GM23338 (cell line): ENCODE measurements at regions not wholly inside any gene's neighbourhood (a gene's known extent, or its start where the extent isn't known, plus 50 kb on each side); places are given as distances from the start of the nearest gene placed in this dataset.
A peak's percentile ranks its signal among the peaks of the same experiment; 100 is the strongest.

ENCODE experiments used
- ATAC-seq: fragments of 200-7000 bp; cut with Tn5 transposase; 3 replicates; pipeline ENCODE4 v1.9.1; 2020
- DNase-seq: peaks from one replicate; pipeline ENCODE4 v3.0.0-alpha.2; 2015; ENCODE audit warnings: low spot score
- H2AFZ ChIP-seq: fragments of 200-600 bp; sonication (generic); 2 replicates; pipeline ENCODE4 v1.8.0; 2016; ENCODE audit warnings: antibody characterized with exemption, mild to moderate bottlenecking, moderate library complexity
- H3F3A ChIP-seq: fragments of 200-600 bp; sonication (generic); replicated peaks from 2 replicates; pipeline ENCODE4 v1.8.0; 2017; ENCODE audit warnings: antibody characterized with exemption, mixed run types, low read depth
- H3K27ac ChIP-seq: fragments of 200-600 bp; sonication (generic); 2 replicates; pipeline ENCODE4 v1.6.1; 2016; ENCODE audit warnings: low read depth
- H3K27me3 ChIP-seq: fragments of 200-600 bp; sonication (generic); 2 replicates; pipeline ENCODE4 v1.8.0; 2016; ENCODE audit warnings: mild to moderate bottlenecking, mixed run types, moderate library complexity; ENCODE audit not compliant: insufficient read depth
- H3K36me3 ChIP-seq: fragments of 200-600 bp; sonication (generic); 2 replicates; pipeline ENCODE4 v1.8.0; 2016; ENCODE audit warnings: mild to moderate bottlenecking; ENCODE audit not compliant: insufficient read depth
- H3K4me1 ChIP-seq: fragments of 200-600 bp; sonication (generic); 2 replicates; pipeline ENCODE4 v1.8.0; 2016; ENCODE audit warnings: mild to moderate bottlenecking, moderate library complexity; ENCODE audit not compliant: insufficient read depth
- H3K4me2 ChIP-seq: fragments of 200-600 bp; sonication (generic); 2 replicates; pipeline ENCODE4 v1.7.1; 2017; ENCODE audit warnings: mixed run types
- H3K4me3 ChIP-seq: fragments of 200-600 bp; sonication (generic); 2 replicates; pipeline ENCODE4 v1.6.1; 2016; ENCODE audit warnings: mixed run types
- H3K79me2 ChIP-seq: fragments of 200-600 bp; sonication (generic); replicated peaks from 2 replicates; pipeline ENCODE4 v1.8.0; 2017; ENCODE audit warnings: mild to moderate bottlenecking; ENCODE audit not compliant: insufficient read depth
- H3K9me2 ChIP-seq: fragments of 200-600 bp; sonication (generic); 2 replicates; pipeline ENCODE4 v1.8.0; 2017; ENCODE audit not compliant: insufficient read depth
- H4K20me1 ChIP-seq: fragments of 200-600 bp; sonication (generic); replicated peaks from 2 replicates; pipeline ENCODE4 v1.8.0; 2017; ENCODE audit warnings: mild to moderate bottlenecking; ENCODE audit not compliant: insufficient read depth
- H3K27ac Mint-ChIP-seq: 2 replicates; pipeline ENCODE4 v1.8.0; 2020; ENCODE audit warnings: inconsistent platforms, mild to moderate bottlenecking, moderate library complexity, mixed read lengths
- H3K27me3 Mint-ChIP-seq: 3 replicates; pipeline ENCODE4 v1.8.0; 2022; ENCODE audit warnings: low read depth, mild to moderate bottlenecking, moderate library complexity, mixed read lengths, inconsistent platforms; ENCODE audit not compliant: insufficient read depth, poor library complexity
- H3K36me3 Mint-ChIP-seq: 3 replicates; pipeline ENCODE4 v1.8.0; 2021; ENCODE audit warnings: low read depth, mild to moderate bottlenecking, inconsistent platforms, moderate library complexity, mixed read lengths
- H3K4me1 Mint-ChIP-seq: 3 replicates; pipeline ENCODE4 v1.8.0; 2020; ENCODE audit warnings: mild to moderate bottlenecking, inconsistent platforms, mixed read lengths
- H3K4me3 Mint-ChIP-seq: 3 replicates; pipeline ENCODE4 v1.8.0; 2021; ENCODE audit warnings: moderate library complexity, mild to moderate bottlenecking, inconsistent platforms, mixed read lengths
- H3K9me3 Mint-ChIP-seq: 3 replicates; pipeline ENCODE4 v1.8.0; 2020; ENCODE audit warnings: moderate library complexity, mild to moderate bottlenecking, inconsistent platforms, mixed read lengths
- CREB1 ChIP-seq: fragments of 250-450 bp; sonication (Bioruptor Pico); IDR thresholded peaks from 2 replicates; pipeline ENCODE4 v1.5.0; 2020; ENCODE audit warnings: low read depth, mild to moderate bottlenecking, moderate library complexity
- EZH2 ChIP-seq: fragments of 200-600 bp; sonication (generic); IDR thresholded peaks from one replicate; pipeline ENCODE4 v1.8.0; 2017; ENCODE audit warnings: antibody characterized with exemption, mild to moderate bottlenecking, low read depth; ENCODE audit not compliant: unreplicated experiment
- NANOG ChIP-seq: IDR thresholded peaks from 2 replicates; pipeline ENCODE4 v1.6.1; 2016; ENCODE audit warnings: antibody characterized with exemption, borderline replicate concordance
- REST ChIP-seq: IDR thresholded peaks from one replicate; pipeline ENCODE4 v1.6.1; 2018; ENCODE audit warnings: antibody characterized with exemption; ENCODE audit not compliant: unreplicated experiment
- STAT1 ChIP-seq: IDR thresholded peaks from one replicate; pipeline ENCODE4 v1.6.1; 2016; ENCODE audit warnings: antibody characterized with exemption; ENCODE audit not compliant: unreplicated experiment
- ZNF462 ChIP-seq: fragments of 250-450 bp; sonication (Bioruptor Pico); IDR thresholded peaks from 2 replicates; pipeline ENCODE4 v1.5.0; 2020; ENCODE audit warnings: mild to moderate bottlenecking, moderate library complexity
- TF ChIP-seq, protein P1 (sequence below), 2 experiments: fragments of 200-600 bp in 1 of 2; sonication (generic) in 1 of 2; conservative IDR thresholded peaks; 2 replicates each; pipeline versions ENCODE4 v1.5.1 to v1.6.1; 2016 to 2017; ENCODE audit warnings: antibody characterized with exemption in 2 of 2, low read depth in 2 of 2, mild to moderate bottlenecking in 2 of 2, moderate library complexity in 1 of 2

DNA sequence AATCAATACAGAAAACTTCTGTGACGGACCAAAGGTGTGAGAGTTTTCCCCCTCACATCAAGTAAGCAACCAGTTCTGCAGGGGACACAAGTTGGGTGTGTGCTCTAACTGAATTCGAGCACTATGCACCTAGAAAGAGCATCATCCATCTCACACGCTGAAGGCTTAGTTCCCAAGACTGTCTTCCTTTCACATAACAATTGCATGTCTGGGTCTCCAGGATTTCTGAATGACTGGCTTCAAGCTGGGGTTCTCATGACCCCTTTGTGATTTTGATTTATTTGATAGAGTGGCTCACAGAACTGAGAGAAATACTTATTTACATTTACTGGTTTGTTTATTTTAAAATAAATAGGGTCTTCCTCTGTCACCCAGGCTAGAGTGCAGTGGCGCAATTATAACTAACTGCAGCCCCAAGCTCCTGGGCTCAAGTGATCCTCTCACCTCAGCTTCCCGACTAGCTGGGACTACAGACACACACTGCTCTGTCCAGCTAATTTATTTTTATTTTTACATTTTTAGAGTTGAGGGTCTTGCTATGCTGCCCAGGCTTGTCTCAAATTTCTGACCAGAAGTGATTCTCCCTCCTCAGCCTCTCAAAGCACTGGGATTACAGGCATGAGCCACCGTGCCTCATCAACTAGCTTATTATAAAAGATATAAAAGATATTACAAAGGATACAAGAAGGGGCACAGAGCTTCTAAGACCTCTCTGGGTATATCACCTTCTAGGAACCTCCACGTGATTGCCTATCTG is 316.7 kb upstream of the CDH12 start:
- TF ChIP-seq NANOG (peak; percentile 55; the same call in 1 of the 2 replicates), REST (no peak), EZH2 (no peak), ZNF462 (peak; percentile 30; the same call in 1 of the 2 replicates), STAT1 (no peak), CREB1 (CRISPR knock-in tag) (no peak)
- TF ChIP-seq, protein P1, sequence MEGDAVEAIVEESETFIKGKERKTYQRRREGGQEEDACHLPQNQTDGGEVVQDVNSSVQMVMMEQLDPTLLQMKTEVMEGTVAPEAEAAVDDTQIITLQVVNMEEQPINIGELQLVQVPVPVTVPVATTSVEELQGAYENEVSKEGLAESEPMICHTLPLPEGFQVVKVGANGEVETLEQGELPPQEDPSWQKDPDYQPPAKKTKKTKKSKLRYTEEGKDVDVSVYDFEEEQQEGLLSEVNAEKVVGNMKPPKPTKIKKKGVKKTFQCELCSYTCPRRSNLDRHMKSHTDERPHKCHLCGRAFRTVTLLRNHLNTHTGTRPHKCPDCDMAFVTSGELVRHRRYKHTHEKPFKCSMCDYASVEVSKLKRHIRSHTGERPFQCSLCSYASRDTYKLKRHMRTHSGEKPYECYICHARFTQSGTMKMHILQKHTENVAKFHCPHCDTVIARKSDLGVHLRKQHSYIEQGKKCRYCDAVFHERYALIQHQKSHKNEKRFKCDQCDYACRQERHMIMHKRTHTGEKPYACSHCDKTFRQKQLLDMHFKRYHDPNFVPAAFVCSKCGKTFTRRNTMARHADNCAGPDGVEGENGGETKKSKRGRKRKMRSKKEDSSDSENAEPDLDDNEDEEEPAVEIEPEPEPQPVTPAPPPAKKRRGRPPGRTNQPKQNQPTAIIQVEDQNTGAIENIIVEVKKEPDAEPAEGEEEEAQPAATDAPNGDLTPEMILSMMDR (conservative IDR thresholded peaks at IDR 0.05; ENCODE audit: low read depth in 2 of 2) = no peak
- Histone ChIP-seq H3F3A (no peaks in the 10 kb centered on the region), H3K27ac (peak overlapping the region; percentile 41), H3K4me3 (no peak overlapping the region), H2AFZ (no peak overlapping the region), H3K9me2 (no peaks in the 10 kb centered on the region), H4K20me1 (no peaks in the 10 kb centered on the region), H3K4me1 (peaks cover 6% of the 10 kb centered on the region; the same call in 1 of the 2 replicates), H3K4me2 (no peak overlapping the region), H3K36me3 (no peaks in the 10 kb centered on the region), H3K27me3 (no peaks in the 10 kb centered on the region), H3K79me2 (no peaks in the 10 kb centered on the region)
- peaks cover 22% of the 10 kb centered on the region for H3K9me3 Mint-ChIP-seq
- ATAC-seq (peak; percentile 97), DNase-seq (peak; percentile 69)
- peaks cover 5% of the 10 kb centered on the region for H3K27me3 Mint-ChIP-seq
- peaks cover 18% of the 10 kb centered on the region; the same call in 2 of the 3 replicates for H3K36me3 Mint-ChIP-seq
- peaks cover 5% of the 10 kb centered on the region for H3K4me1 Mint-ChIP-seq
- no peak overlapping the region for H3K4me3 Mint-ChIP-seq
- H3K27ac Mint-ChIP-seq = no peak overlapping the region
